ENCODE measurements at regions not wholly inside any gene's neighbourhood (a gene's known extent, or its start where the extent isn't known, plus 50 kb on each side); places are given as distances from the start of the nearest gene placed in this dataset.

- no peak for TF ChIP-seq CTCF (IDR thresholded peaks at IDR 0.05)
- no peak for TF ChIP-seq POLR2A (IDR thresholded peaks at IDR 0.05)
- no peak for TF ChIP-seq POLR2AphosphoS5 (IDR thresholded peaks at IDR 0.05)
- no peak for TF ChIP-seq EP300 (IDR thresholded peaks at IDR 0.05)
These were observed 164.3 kb upstream of the FOXF1 start for GRCh38 chr16:86346034-86346433.
